AG04449 (cell line): ENCODE measurements at regions not wholly inside any gene's neighbourhood (a gene's known extent, or its start where the extent isn't known, plus 50 kb on each side); places are given as distances from the start of the nearest gene placed in this dataset.

Experiments used
- CTCF ChIA-PET: fragments of 350-600 bp; formaldehyde crosslinking; extraction: SDS; loops from one replicate; lab custom pipeline; 2021; ENCODE audit warnings: antibody characterized with exemption; lab: Yijun Ruan, JAX
- POLR2A ChIA-PET: fragments of 400-600, 350-600 bp; formaldehyde crosslinking; extraction: SDS; loops from one replicate; lab custom pipeline; 2020; ENCODE audit warnings: antibody characterized with exemption, inconsistent platforms; lab: Yijun Ruan, JAX
- DNase-seq: peaks from one replicate; pipeline ENCODE4 v3.0.0-alpha.2; 2010; ENCODE audit warnings: low read depth, low spot score
- H3K4me3 ChIP-seq: 2 replicates; pipeline ENCODE4 v1.5.1; 2011; ENCODE audit warnings: low read depth, mild to moderate bottlenecking, control low read depth, low read length
- TF ChIP-seq, protein P1 (sequence below): IDR thresholded peaks from one replicate; pipeline ENCODE4 v1.5.1; 2011; ENCODE audit warnings: mild to moderate bottlenecking, moderate library complexity, low read length, control low read depth, inconsistent platforms; ENCODE audit not compliant: insufficient read depth; ENCODE audit errors: missing control alignments

DNA sequence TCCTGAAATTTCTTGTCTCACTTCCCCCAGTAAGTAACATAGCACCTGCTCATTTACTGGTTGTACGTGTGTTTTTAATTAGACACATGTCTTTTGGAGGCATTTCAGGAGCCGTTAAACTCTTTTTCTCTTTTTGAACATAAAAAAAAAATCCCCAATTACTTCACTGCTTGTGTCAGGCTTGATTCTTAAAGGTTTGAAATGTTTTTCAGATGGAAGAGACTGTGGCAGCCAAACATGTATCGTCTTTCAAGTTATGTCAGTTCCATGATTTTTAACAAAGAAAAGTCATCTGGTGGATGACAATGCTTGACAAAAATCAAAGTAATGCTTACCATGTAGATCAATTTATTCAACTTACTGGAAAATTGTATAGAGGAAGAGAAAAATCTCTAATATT is 585.8 kb downstream of the GATA3 start:
- DNase-seq, result no peak
- CTCF ChIA-PET, result no interaction called here
- TF ChIP-seq, protein P1, sequence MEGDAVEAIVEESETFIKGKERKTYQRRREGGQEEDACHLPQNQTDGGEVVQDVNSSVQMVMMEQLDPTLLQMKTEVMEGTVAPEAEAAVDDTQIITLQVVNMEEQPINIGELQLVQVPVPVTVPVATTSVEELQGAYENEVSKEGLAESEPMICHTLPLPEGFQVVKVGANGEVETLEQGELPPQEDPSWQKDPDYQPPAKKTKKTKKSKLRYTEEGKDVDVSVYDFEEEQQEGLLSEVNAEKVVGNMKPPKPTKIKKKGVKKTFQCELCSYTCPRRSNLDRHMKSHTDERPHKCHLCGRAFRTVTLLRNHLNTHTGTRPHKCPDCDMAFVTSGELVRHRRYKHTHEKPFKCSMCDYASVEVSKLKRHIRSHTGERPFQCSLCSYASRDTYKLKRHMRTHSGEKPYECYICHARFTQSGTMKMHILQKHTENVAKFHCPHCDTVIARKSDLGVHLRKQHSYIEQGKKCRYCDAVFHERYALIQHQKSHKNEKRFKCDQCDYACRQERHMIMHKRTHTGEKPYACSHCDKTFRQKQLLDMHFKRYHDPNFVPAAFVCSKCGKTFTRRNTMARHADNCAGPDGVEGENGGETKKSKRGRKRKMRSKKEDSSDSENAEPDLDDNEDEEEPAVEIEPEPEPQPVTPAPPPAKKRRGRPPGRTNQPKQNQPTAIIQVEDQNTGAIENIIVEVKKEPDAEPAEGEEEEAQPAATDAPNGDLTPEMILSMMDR, result no peak
- POLR2A ChIA-PET, result no interaction called here
- no peak overlapping the region for H3K4me3 ChIP-seq

DNA sequence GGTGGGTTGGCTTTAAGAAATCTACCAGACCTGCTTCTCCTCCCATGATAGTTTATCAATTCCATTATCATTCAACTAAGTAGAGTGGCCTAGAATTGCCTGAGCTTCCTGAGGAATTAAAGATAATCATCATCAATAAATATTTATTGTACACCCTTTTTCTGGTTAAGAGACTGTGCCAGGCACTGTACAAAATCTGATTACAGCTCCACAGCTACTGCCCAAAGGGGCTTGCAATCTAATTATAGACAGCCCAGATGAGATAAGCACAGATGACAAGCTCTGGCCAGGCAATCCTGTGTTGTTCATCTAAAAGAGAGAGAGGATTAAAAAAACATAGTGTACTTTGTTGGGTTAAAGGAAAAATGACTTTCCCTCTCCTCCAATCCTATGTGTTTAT is 586.4 kb downstream of the GATA3 start:
- ChIA-PET POLR2A (no interaction called here), CTCF (no interaction called here)
- DNase-seq, result no peak
- no peak overlapping the region for H3K4me3 ChIP-seq
- TF ChIP-seq, protein P1, result no peak

DNA sequence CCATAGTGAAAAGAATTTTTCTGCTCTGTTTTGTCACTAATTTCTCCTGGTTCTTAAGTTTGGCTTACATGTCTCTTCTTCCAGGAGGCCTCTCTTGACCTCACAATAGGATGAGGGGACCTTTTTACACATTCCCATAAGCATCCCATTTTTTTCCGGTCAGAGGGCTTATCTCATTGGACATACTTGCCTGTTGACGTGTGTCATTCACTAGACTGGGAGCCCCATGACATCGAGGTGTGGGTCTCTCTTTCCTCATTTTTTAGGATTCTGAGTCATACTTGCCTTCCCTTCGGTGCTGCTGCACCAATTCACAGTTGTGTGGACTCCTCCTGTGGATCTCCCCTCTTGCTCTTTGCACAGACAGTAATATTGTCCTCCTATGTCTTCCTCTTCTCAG is 601.8 kb downstream of the GATA3 start:
- POLR2A ChIA-PET, result no interaction called here

DNA sequence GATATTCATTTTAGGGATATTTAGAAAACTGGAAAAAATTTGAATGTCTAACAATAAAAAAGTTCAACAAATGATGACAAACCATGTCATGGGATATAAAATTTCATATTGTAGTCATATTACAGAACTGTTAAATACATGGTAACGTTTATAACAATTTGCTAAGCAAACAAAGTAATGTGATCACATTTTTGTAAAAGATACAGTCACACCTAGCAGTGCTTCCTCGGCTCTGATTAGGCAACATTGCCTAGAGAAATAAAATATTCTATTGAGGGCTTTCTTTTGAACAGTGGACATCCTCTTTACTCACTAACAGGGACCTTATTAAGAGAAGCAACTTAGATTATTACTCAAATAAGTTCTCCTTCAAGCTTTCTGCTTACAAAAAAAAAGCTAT is 605.5 kb downstream of the GATA3 start:
- ChIA-PET POLR2A (no interaction called here), CTCF (no interaction called here)
- no peak for DNase-seq
- H3K4me3 ChIP-seq, result no peak overlapping the region
- TF ChIP-seq, protein P1, result no peak

More for the DNA sequence above, 601.8 kb downstream of the GATA3 start:
- CTCF ChIA-PET, result no interaction called here
- TF ChIP-seq, protein P1, result no peak
- no peak overlapping the region for H3K4me3 ChIP-seq
- DNase-seq, result no peak

DNA sequence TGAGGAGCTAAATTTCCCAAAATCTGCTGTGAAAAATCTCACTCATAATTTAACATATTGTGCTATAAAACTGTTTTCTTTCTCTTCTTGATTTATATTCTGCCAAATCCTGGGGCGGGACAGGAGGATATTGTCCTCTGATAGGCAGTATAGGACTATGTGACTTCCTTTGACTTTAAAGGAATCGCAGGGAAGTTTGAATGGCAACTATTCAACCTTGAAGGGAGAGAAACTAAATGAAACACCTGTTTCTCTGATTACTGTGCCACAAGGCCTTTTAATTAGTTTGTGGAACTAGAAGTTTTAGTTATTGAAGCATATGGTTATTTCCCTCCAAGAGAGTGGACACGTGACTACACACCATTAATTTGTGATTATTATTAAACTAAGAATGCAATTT is 607.4 kb downstream of the GATA3 start:
- POLR2A ChIA-PET, result no interaction called here
- DNase-seq, result no peak
- TF ChIP-seq, protein P1, result no peak
- CTCF ChIA-PET, result no interaction called here
- H3K4me3 ChIP-seq, result no peak overlapping the region

DNA sequence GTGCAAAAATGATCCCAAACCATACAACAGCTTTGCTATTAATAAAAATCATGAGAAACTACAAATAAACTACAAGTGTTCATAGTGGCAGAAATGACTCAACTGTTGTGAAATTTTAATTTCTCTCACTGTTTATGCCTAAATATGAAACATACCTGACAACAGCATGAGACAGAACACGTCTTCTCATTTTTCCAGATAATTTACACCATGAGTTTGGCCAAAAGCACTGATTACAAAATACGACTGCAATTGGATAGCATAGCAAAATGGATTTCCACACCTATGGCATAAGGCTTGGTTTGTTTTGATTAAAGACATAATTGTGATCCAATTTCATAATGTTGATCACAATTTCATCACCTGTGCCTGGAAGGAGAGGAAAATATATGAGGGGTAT is 608.6 kb downstream of the GATA3 start:
- TF ChIP-seq, protein P1, result no peak
- no peak overlapping the region for H3K4me3 ChIP-seq
- CTCF ChIA-PET, result no interaction called here
- POLR2A ChIA-PET, result no interaction called here
- no peak for DNase-seq
